A549 (cell line): ENCODE measurements at regions not wholly inside any gene's neighbourhood (a gene's known extent, or its start where the extent isn't known, plus 50 kb on each side); places are given as distances from the start of the nearest gene placed in this dataset.

ENCODE experiments used
- ATAC-seq, 2 experiments: fragments of 200-7000 bp in 1 of 2; fragments of >200 bp in 1 of 2; cut with Nextera tagmentation in 1 of 2; cut with Tn5 transposase in 1 of 2; 3 replicates each; pipeline versions ENCODE4 v1.8.0 to v1.9.1; 2018 to 2020; ENCODE audit warnings: mild to moderate bottlenecking in 1 of 2, moderate library complexity in 1 of 2
- CTCF ChIA-PET: fragments of 300-600 bp; sonication (Branson Sonifier 250); formaldehyde crosslinking; extraction: SDS; loops from one replicate; lab custom pipeline; 2021; ENCODE audit warnings: antibody characterized with exemption, inconsistent platforms; lab: Yijun Ruan, JAX
- POLR2A ChIA-PET: fragments of 350-600 bp; formaldehyde crosslinking; extraction: SDS; loops from one replicate; lab custom pipeline; 2021; ENCODE audit warnings: antibody characterized with exemption, inconsistent platforms; lab: Yijun Ruan, JAX
- DNase-seq, 2 experiments: peaks; one replicate each; pipeline versions ENCODE4 v3.0.0 to v3.0.0-alpha.2; 2011 to 2016; ENCODE audit warnings: low read depth in 1 of 2, low spot score in 1 of 2
- FAIRE-seq: peaks from 2 replicates; lab custom pipeline; 2011; peaks lifted over from hg19 to GRCh38; lab: Jason Lieb, UNC
- H3K27ac ChIP-seq, 2 experiments: fragments of >200 bp; sonication (Bioruptor Twin); formaldehyde crosslinking; 3 replicates each; pipeline ENCODE4 v1.5.1; 2016 to 2017
- H3K4me1 ChIP-seq: fragments of >200 bp; sonication (Bioruptor Twin); formaldehyde crosslinking; 3 replicates; pipeline ENCODE4 v1.6.1; 2016
- H3K4me2 ChIP-seq: fragments of >200 bp; sonication (Bioruptor Twin); formaldehyde crosslinking; 3 replicates; pipeline ENCODE4 v1.6.1; 2016
- H3K4me3 ChIP-seq: fragments of >200 bp; sonication (Bioruptor Twin); formaldehyde crosslinking; 3 replicates; pipeline ENCODE4 v1.5.1; 2016
- H3K9me3 ChIP-seq: fragments of >200 bp; sonication (Bioruptor Twin); formaldehyde crosslinking; 3 replicates; pipeline ENCODE4 v1.6.1; 2016
- BCL3 ChIP-seq: fragments of >200 bp; sonication (Bioruptor Twin); formaldehyde crosslinking; IDR thresholded peaks from 3 replicates; pipeline ENCODE4 v1.6.1; 2016
- CHD2 ChIP-seq: fragments of 150-350 bp; IDR thresholded peaks from 2 replicates; pipeline ENCODE4 v1.6.1; 2014; ENCODE audit warnings: low read length; ENCODE audit not compliant: partially characterized antibody
- EHF ChIP-seq: fragments of 250-450 bp; sonication (Bioruptor Pico); IDR thresholded peaks from 2 replicates; pipeline ENCODE4 v1.5.0; 2020; ENCODE audit warnings: mild to moderate bottlenecking
- FOXS1 ChIP-seq: fragments of 250-450 bp; sonication (Bioruptor Pico); IDR thresholded peaks from 2 replicates; pipeline ENCODE4 v1.5.0; 2020; ENCODE audit warnings: mild to moderate bottlenecking, moderate library complexity
- GATA3 ChIP-seq: IDR thresholded peaks from 2 replicates; pipeline ENCODE4 v1.6.1; 2012; ENCODE audit warnings: borderline replicate concordance
- HES2 ChIP-seq: fragments of >200 bp; sonication (Bioruptor Twin); formaldehyde crosslinking; IDR thresholded peaks from 2 replicates; pipeline ENCODE4 v1.6.1; 2016
- JUN ChIP-seq, 2 experiments: fragments of >200 bp; sonication (Bioruptor Twin); formaldehyde crosslinking; IDR thresholded peaks; 2 replicates in 1 of 2; 3 replicates in 1 of 2; pipeline ENCODE4 v1.6.1; 2016 to 2017
- KDM1A ChIP-seq: fragments of 200-600 bp; sonication (generic); IDR thresholded peaks from 2 replicates; pipeline ENCODE4 v1.6.1; 2016; ENCODE audit warnings: low read depth, mild to moderate bottlenecking
- KDM5A ChIP-seq: fragments of 200-600 bp; sonication (generic); IDR thresholded peaks from 2 replicates; pipeline ENCODE4 v1.6.1; 2016; ENCODE audit warnings: antibody characterized with exemption, mild to moderate bottlenecking
- MAFK ChIP-seq: fragments of 450-650 bp; IDR thresholded peaks from 2 replicates; pipeline ENCODE4 v1.6.1; 2014; ENCODE audit not compliant: partially characterized antibody
- MAX ChIP-seq: IDR thresholded peaks from 2 replicates; pipeline ENCODE4 v1.6.1; 2012
- MAZ ChIP-seq: fragments of 150-350 bp; IDR thresholded peaks from 2 replicates; pipeline ENCODE4 v1.6.1; 2014; ENCODE audit warnings: antibody characterized with exemption, low read depth, low read length, borderline replicate concordance
- MYC ChIP-seq: IDR thresholded peaks from 2 replicates; pipeline ENCODE4 v1.6.1; 2012; ENCODE audit warnings: mild to moderate bottlenecking, inconsistent platforms, low read length, improper control_type of control experiment, borderline replicate concordance
- NR3C1 ChIP-seq: fragments of >200 bp; sonication (Bioruptor Twin); formaldehyde crosslinking; IDR thresholded peaks from 3 replicates; pipeline ENCODE4 v1.6.1; 2017
- PBX3 ChIP-seq: IDR thresholded peaks from 2 replicates; pipeline ENCODE4 v1.6.1; 2012
- PHF8 ChIP-seq: fragments of 200-600 bp; sonication (generic); IDR thresholded peaks from 2 replicates; pipeline ENCODE4 v1.6.1; 2016; ENCODE audit warnings: low read depth, mild to moderate bottlenecking, antibody characterized with exemption, moderate library complexity, borderline replicate concordance
- POLR2A ChIP-seq: IDR thresholded peaks from 2 replicates; pipeline ENCODE4 v1.6.1; 2012; ENCODE audit warnings: mild to moderate bottlenecking, low read length
- RARB ChIP-seq: fragments of 250-450 bp; sonication (Bioruptor Pico); IDR thresholded peaks from 2 replicates; pipeline ENCODE4 v1.8.0; 2021; ENCODE audit warnings: mild to moderate bottlenecking, moderate library complexity
- REST ChIP-seq: fragments of 200-600 bp; sonication (generic); IDR thresholded peaks from 2 replicates; pipeline ENCODE4 v1.6.1; 2016; ENCODE audit warnings: antibody characterized with exemption, mild to moderate bottlenecking, moderate library complexity
- RFX5 ChIP-seq: fragments of 450-650 bp; IDR thresholded peaks from 2 replicates; pipeline ENCODE4 v1.7.1; 2014; ENCODE audit warnings: antibody characterized with exemption, mild to moderate bottlenecking, moderate library complexity
- RNF2 ChIP-seq: fragments of 200-600 bp; sonication (generic); IDR thresholded peaks from 2 replicates; pipeline ENCODE4 v1.6.1; 2016; ENCODE audit warnings: low read depth, mild to moderate bottlenecking, antibody characterized with exemption, moderate library complexity, borderline replicate concordance
- SREBF2 ChIP-seq: fragments of 450-650 bp; IDR thresholded peaks from 2 replicates; pipeline ENCODE4 v1.6.1; 2014; ENCODE audit warnings: mild to moderate bottlenecking, moderate library complexity
- TFCP2L1 ChIP-seq: fragments of 250-450 bp; sonication (Bioruptor Pico); IDR thresholded peaks from 2 replicates; pipeline ENCODE4 v1.5.0; 2021; ENCODE audit warnings: mild to moderate bottlenecking
- TP53 ChIP-seq: fragments of 250-450 bp; sonication (Bioruptor Pico); IDR thresholded peaks from 2 replicates; pipeline ENCODE4 v1.5.0; 2021; ENCODE audit warnings: mild to moderate bottlenecking, moderate library complexity
- ZC3H11A ChIP-seq: fragments of 450-650 bp; IDR thresholded peaks from 2 replicates; pipeline ENCODE4 v1.6.1; 2014; ENCODE audit warnings: antibody characterized with exemption, mild to moderate bottlenecking
- ZNF302 ChIP-seq: fragments of 250-450 bp; sonication (Bioruptor Pico); IDR thresholded peaks from 2 replicates; pipeline ENCODE4 v1.9.0; 2021; ENCODE audit warnings: inconsistent platforms, mild to moderate bottlenecking, moderate library complexity
- WGBS: methylation state at CpG from one replicate; pipeline ENCODE4 v1.1.6; 2017; ENCODE audit errors: missing lambda C conversion rate; 5-methylcytosine and 5-hydroxymethylcytosine counted together

GRCh38 chr5:6090079-6090654 is 288.2 kb downstream of the MED10 start:
- FAIRE-seq: no peak
- Histone ChIP-seq H3K4me1 (peaks cover 7% of the 10 kb centered on the region; the same call in 2 of the 3 replicates), H3K4me3 (no peak overlapping the region), H3K9me3 (no peaks in the 10 kb centered on the region), H3K27ac (no peak overlapping the region), H3K4me2 (no peak overlapping the region)
- WGBS: 67% methylated on average over 5 of the region's 6 CpGs
- DNase-seq: no peak
- ChIA-PET CTCF (interaction anchor here (0.9 kb wide), 1 partner anchor 190 kb away, joined by 3 read pairs; no protein-coding TSS in a partner anchor), POLR2A (no interaction called here)
- no peak for ATAC-seq
- TF ChIP-seq MAX (no peak), MYC (no peak), FOXS1 (CRISPR knock-in tag) (no peak), RFX5 (no peak), REST (no peak), TP53 (CRISPR knock-in tag) (no peak), ZNF302 (CRISPR knock-in tag) (no peak), EHF (no peak), KDM5A (no peak), POLR2A (no peak), MAFK (no peak), ZC3H11A (no peak), RARB (CRISPR knock-in tag) (no peak), MAZ (no peak), PBX3 (no peak), NR3C1 (no peak), RNF2 (no peak)

GRCh38 chr5:6088706-6089105 is 289.6 kb downstream of the MED10 start:
- FAIRE-seq: no peak
- POLR2A ChIA-PET: no interaction called here
- Histone ChIP-seq H3K27ac (no peak overlapping the region), H3K9me3 (no peaks in the 10 kb centered on the region), H3K4me3 (no peak overlapping the region), H3K4me2 (no peak overlapping the region), H3K4me1 (peaks cover 8% of the 10 kb centered on the region; the same call in 2 of the 3 replicates)
- WGBS: 60% methylated on average over 2 of the region's 2 CpGs
- CTCF ChIA-PET: no interaction called here
- no peak for DNase-seq
- no peak for TF ChIP-seq BCL3
- no peak for TF ChIP-seq KDM1A
- no peak for TF ChIP-seq HES2
- no peak for TF ChIP-seq PHF8
- no peak for TF ChIP-seq JUN (IDR thresholded peaks at IDR 0.05)
- no peak for TF ChIP-seq SREBF2
- no peak for TF ChIP-seq EHF
- no peak for TF ChIP-seq REST
- no peak for TF ChIP-seq CHD2
- TF ChIP-seq GATA3: no peak
- no peak for TF ChIP-seq TFCP2L1 (CRISPR knock-in tag)
- TF ChIP-seq, all 56 proteins: peak for 0
- no peak for ATAC-seq
